H1 (cell line): ENCODE measurements at regions not wholly inside any gene's neighbourhood (a gene's known extent, or its start where the extent isn't known, plus 50 kb on each side); places are given as distances from the start of the nearest gene placed in this dataset.

Source experiments
- CTCF ChIA-PET: fragments of 300-600 bp; sonication (Branson Sonifier 250); formaldehyde crosslinking; loops from one replicate; lab custom pipeline; 2021; ENCODE audit not compliant: partially characterized antibody; lab: Charles Lee
- POLR2A ChIA-PET: fragments of 300-600 bp; sonication (Branson Sonifier 250); formaldehyde crosslinking; loops from one replicate; lab custom pipeline; 2021; ENCODE audit warnings: inconsistent platforms; ENCODE audit not compliant: partially characterized antibody; lab: Charles Lee
- DNase-seq, 2 experiments: peaks; one replicate each; pipeline versions ENCODE4 v3.0.0 to v3.0.0-alpha.2; 2010 to 2022; ENCODE audit warnings: low spot score in 2 of 2, low read depth in 1 of 2, mixed read lengths in 1 of 2
- FAIRE-seq: peaks from 2 replicates; lab custom pipeline; 2011; peaks lifted over from hg19 to GRCh38; lab: Jason Lieb, UNC
- H2AFZ ChIP-seq: 2 replicates; pipeline ENCODE4 v1.8.1; 2012; ENCODE audit warnings: low read length, inconsistent platforms
- H2AK5ac ChIP-seq: 2 replicates; pipeline ENCODE4 v1.6.1; 2013; ENCODE audit warnings: low read depth, low read length
- H2BK120ac ChIP-seq: replicated peaks from 2 replicates; pipeline ENCODE3; 2013; ENCODE audit warnings: low read depth, low read length, inconsistent platforms
- H2BK12ac ChIP-seq: 2 replicates; pipeline ENCODE4 v1.6.1; 2013; ENCODE audit warnings: low read depth, low read length
- H2BK15ac ChIP-seq: 2 replicates; pipeline ENCODE4 v1.6.1; 2013; ENCODE audit warnings: low read length
- H2BK20ac ChIP-seq: 2 replicates; pipeline ENCODE4 v1.6.1; 2013; ENCODE audit warnings: low read length
- H2BK5ac ChIP-seq: 2 replicates; pipeline ENCODE4 v1.6.1; 2013; ENCODE audit warnings: low read depth, low read length
- H3K14ac ChIP-seq: 2 replicates; pipeline ENCODE4 v1.6.1; 2013; ENCODE audit warnings: inconsistent platforms; ENCODE audit not compliant: insufficient read length
- H3K18ac ChIP-seq: 2 replicates; pipeline ENCODE4 v1.6.1; 2013; ENCODE audit warnings: low read length; ENCODE audit errors: extremely low read depth
- H3K23ac ChIP-seq: 2 replicates; pipeline ENCODE4 v1.6.1; 2013; ENCODE audit warnings: inconsistent platforms; ENCODE audit not compliant: insufficient read length
- H3K23me2 ChIP-seq: 2 replicates; pipeline ENCODE4 v1.6.1; 2013; ENCODE audit warnings: low read depth, low read length
- H3K27ac ChIP-seq: 2 replicates; pipeline ENCODE4 v1.6.1; 2011; ENCODE audit warnings: low read depth, low read length, inconsistent platforms
- H3K27me3 ChIP-seq, 4 experiments: replicated peaks in 1 of 4; 1 replicate in 1 of 4; 2 replicates in 3 of 4; pipeline versions ENCODE4 v1.6.1 to v1.8.1; 2011 to 2013; ENCODE audit warnings: low read length in 3 of 4, mild to moderate bottlenecking in 3 of 4, inconsistent platforms in 2 of 4, mixed read lengths in 2 of 4, moderate library complexity in 1 of 4; ENCODE audit not compliant: control insufficient read depth in 3 of 4, insufficient read depth in 3 of 4; ENCODE audit errors: extremely low read depth in 1 of 4
- H3K36me3 ChIP-seq, 4 experiments: 2 replicates each; pipeline versions ENCODE4 v1.6.1 to v1.8.1; 2011 to 2013; ENCODE audit warnings: mild to moderate bottlenecking in 4 of 4, low read length in 3 of 4, moderate library complexity in 2 of 4, control low read depth in 1 of 4, inconsistent platforms in 1 of 4; ENCODE audit not compliant: insufficient read depth in 4 of 4, control insufficient read depth in 2 of 4
- H3K4ac ChIP-seq: replicated peaks from 2 replicates; pipeline ENCODE3; 2013; ENCODE audit warnings: low read length, low read depth, mixed read lengths, inconsistent platforms; ENCODE audit not compliant: insufficient read length
- H3K4me1 ChIP-seq, 4 experiments: replicated peaks in 1 of 4; 1 replicate in 1 of 4; 2 replicates in 3 of 4; pipeline versions ENCODE4 v1.6.1 to v1.8.1; 2011 to 2013; ENCODE audit warnings: low read length in 3 of 4, inconsistent platforms in 2 of 4, mixed read lengths in 1 of 4; ENCODE audit not compliant: insufficient read depth in 4 of 4, control insufficient read depth in 3 of 4
- H3K4me2 ChIP-seq, 2 experiments: 2 replicates each; pipeline versions ENCODE4 v1.6.1 to v1.8.1; 2011 to 2013; ENCODE audit warnings: low read depth in 2 of 2, low read length in 2 of 2, control low read depth in 1 of 2, inconsistent platforms in 1 of 2, mild to moderate bottlenecking in 1 of 2; ENCODE audit not compliant: insufficient read depth in 1 of 2
- H3K4me3 ChIP-seq, 4 experiments: fragments of 200-600, 300-600 bp in 1 of 4; sonication (generic), shearing (Covaris generic), sonication (Bioruptor Twin) in 1 of 4; 2 replicates each; pipeline versions ENCODE4 v1.5.1 to v1.8.1; 2011 to 2016; ENCODE audit warnings: low read length in 4 of 4, low read depth in 3 of 4, control low read depth in 2 of 4, inconsistent platforms in 2 of 4, mild to moderate bottlenecking in 2 of 4, mixed read lengths in 1 of 4, moderate library complexity in 1 of 4; ENCODE audit not compliant: insufficient read depth in 2 of 4; ENCODE audit errors: extremely low read depth in 1 of 4
- H3K56ac ChIP-seq: replicated peaks from 2 replicates; pipeline ENCODE3; 2013; ENCODE audit warnings: low read depth, mild to moderate bottlenecking, mixed read lengths, low read length, inconsistent platforms; ENCODE audit not compliant: insufficient read length
- H3K79me1 ChIP-seq: 2 replicates; pipeline ENCODE4 v1.6.1; 2013; ENCODE audit warnings: low read depth, low read length, control low read depth
- H3K79me2 ChIP-seq, 2 experiments: 2 replicates each; pipeline versions ENCODE4 v1.6.1 to v1.8.1; 2012 to 2013; ENCODE audit warnings: low read length in 2 of 2, mild to moderate bottlenecking in 2 of 2, inconsistent platforms in 1 of 2; ENCODE audit not compliant: insufficient read depth in 2 of 2, control insufficient read depth in 1 of 2
- H3K9ac ChIP-seq, 4 experiments: replicated peaks in 1 of 4; 1 replicate in 1 of 4; 2 replicates in 3 of 4; pipeline versions ENCODE4 v1.6.1 to v1.8.1; 2011 to 2013; ENCODE audit warnings: low read depth in 3 of 4, low read length in 3 of 4, control low read depth in 2 of 4, mild to moderate bottlenecking in 2 of 4, moderate library complexity in 2 of 4, inconsistent platforms in 1 of 4; ENCODE audit errors: extremely low read depth in 1 of 4
- H3K9me3 ChIP-seq, 2 experiments: 2 replicates each; pipeline versions ENCODE4 v1.6.1 to v1.8.1; 2012 to 2013; ENCODE audit warnings: mild to moderate bottlenecking in 2 of 2, moderate library complexity in 2 of 2, control low read depth in 1 of 2, inconsistent platforms in 1 of 2, low read depth in 1 of 2, low read length in 1 of 2, mixed read lengths in 1 of 2; ENCODE audit not compliant: insufficient read depth in 2 of 2
- H4K20me1 ChIP-seq, 2 experiments: replicated peaks in 1 of 2; 2 replicates each; pipeline versions ENCODE3 to v1.8.1; 2011 to 2013; ENCODE audit warnings: inconsistent platforms in 2 of 2, low read length in 2 of 2, mild to moderate bottlenecking in 1 of 2; ENCODE audit not compliant: insufficient read depth in 2 of 2, control insufficient read depth in 1 of 2
- H4K5ac ChIP-seq: 2 replicates; pipeline ENCODE4 v1.6.1; 2013; ENCODE audit warnings: low read length, low read depth, mixed read lengths, inconsistent platforms; ENCODE audit not compliant: insufficient read length
- H4K8ac ChIP-seq: 2 replicates; pipeline ENCODE4 v1.8.0; 2013; ENCODE audit warnings: mild to moderate bottlenecking, moderate library complexity, low read length, inconsistent platforms; ENCODE audit not compliant: insufficient read depth; ENCODE audit errors: extremely low read depth
- H4K91ac ChIP-seq: replicated peaks from 2 replicates; pipeline ENCODE3; 2013; ENCODE audit warnings: low read length, mixed read lengths, inconsistent platforms; ENCODE audit not compliant: insufficient read length
- CHD1 ChIP-seq: IDR thresholded peaks from 2 replicates; pipeline ENCODE4 v1.6.1; 2012; ENCODE audit warnings: low read depth, low read length, improper control_type of control experiment
- KDM4A ChIP-seq: IDR thresholded peaks from one replicate; pipeline ENCODE4 v1.7.1; 2012; ENCODE audit warnings: low read depth, mild to moderate bottlenecking, moderate library complexity, low read length, inconsistent platforms; ENCODE audit not compliant: severe bottlenecking
- MAFK ChIP-seq: IDR thresholded peaks from 2 replicates; pipeline ENCODE4 v1.6.1; 2012; ENCODE audit warnings: low read depth, mild to moderate bottlenecking, improper control_type of control experiment, low read length
- SAP30 ChIP-seq: fragments of 300-600 bp; sonication (generic); IDR thresholded peaks from 2 replicates; pipeline ENCODE4 v1.7.1; 2012; ENCODE audit warnings: low read length, moderate library complexity, mild to moderate bottlenecking, inconsistent platforms; ENCODE audit not compliant: insufficient read depth, insufficient replicate concordance
- YY1 ChIP-seq: IDR thresholded peaks from 2 replicates; pipeline ENCODE4 v1.6.1; 2011; ENCODE audit warnings: low read depth, mild to moderate bottlenecking, low read length
- WGBS, 2 experiments: shearing (Covaris generic) in 1 of 2; methylation state at CpG; one replicate each; pipeline versions ENCODE4 v1.1.6 to v1.1.7; 2013 to 2015; ENCODE audit warnings: low lambda C conversion rate in 2 of 2, mixed read lengths in 2 of 2, inconsistent platforms in 1 of 2, low coverage in 1 of 2, missing lambda C conversion rate in 1 of 2; ENCODE audit not compliant: insufficient replicate concordance in 2 of 2, insufficient coverage in 1 of 2, insufficient read length in 1 of 2; ENCODE audit errors: extremely low coverage in 1 of 2, missing lambda C conversion rate in 1 of 2; 5-methylcytosine and 5-hydroxymethylcytosine counted together

GRCh38 chr5:105407200-105407599, 1844.6 kb upstream of the NUDT12 start:
- Histone ChIP-seq H3K18ac (no peak overlapping the region), H2BK15ac (no peak overlapping the region), H4K5ac (peak overlapping the region; percentile 18), H3K4me3 (no peak overlapping the region), H4K20me1 (no peaks in the 10 kb centered on the region), H4K8ac (no peak overlapping the region), H3K23ac (no peak overlapping the region), H3K56ac (no peak overlapping the region), H3K4ac (no peak overlapping the region), H3K9ac (no peak overlapping the region), H3K23me2 (no peaks in the 10 kb centered on the region), H3K27me3 (no peaks in the 10 kb centered on the region), H3K27ac (no peak overlapping the region), H2BK20ac (no peak overlapping the region), H2BK120ac (no peak overlapping the region), H3K79me2 (no peaks in the 10 kb centered on the region), H2BK5ac (no peak overlapping the region), H2AFZ (no peak overlapping the region), H3K79me1 (no peaks in the 10 kb centered on the region), H2BK12ac (no peak overlapping the region), H3K36me3 (no peaks in the 10 kb centered on the region), H2AK5ac (no peak overlapping the region), H3K4me2 (no peak overlapping the region), H3K4me1 (peaks cover 0 to 7% (median 0%) of the 10 kb centered on the region in 4 experiments; a peak in 1 of 7 replicates), H3K9me3 (no peaks in the 10 kb centered on the region), H4K91ac (no peak overlapping the region), H3K14ac (no peak overlapping the region)
- 84% methylated on average over 1 of the region's 1 CpG; no CpG with 5 or more reads in 1 of the 2 experiments for WGBS, 2 experiments
- CTCF ChIA-PET = no interaction called here
- POLR2A ChIA-PET = no interaction called here
- no peak for DNase-seq
- no peak for FAIRE-seq
- TF ChIP-seq YY1 (no peak), KDM4A (no peak), MAFK (no peak), SAP30 (no peak), CHD1 (no peak)
